PFSK-1 (cell line): ENCODE measurements at regions not wholly inside any gene's neighbourhood (a gene's known extent, or its start where the extent isn't known, plus 50 kb on each side); places are given as distances from the start of the nearest gene placed in this dataset.

Experiments used
- FOXP2 ChIP-seq: optimal IDR thresholded peaks from 2 replicates; pipeline ENCODE3; 2011; ENCODE audit warnings: borderline replicate concordance, control low read depth, inconsistent platforms; ENCODE audit not compliant: insufficient read depth; ENCODE audit errors: extremely low read length, extremely low read depth
- TF ChIP-seq, protein P1 (sequence below), 2 experiments: IDR thresholded peaks; 2 replicates each; pipeline versions ENCODE4 v1.6.1 to v1.8.0; 2011 to 2012; ENCODE audit warnings: low read depth in 2 of 2, low read length in 2 of 2, control low read depth in 1 of 2, inconsistent platforms in 1 of 2, mild to moderate bottlenecking in 1 of 2, moderate library complexity in 1 of 2; ENCODE audit not compliant: insufficient read depth in 1 of 2

DNA sequence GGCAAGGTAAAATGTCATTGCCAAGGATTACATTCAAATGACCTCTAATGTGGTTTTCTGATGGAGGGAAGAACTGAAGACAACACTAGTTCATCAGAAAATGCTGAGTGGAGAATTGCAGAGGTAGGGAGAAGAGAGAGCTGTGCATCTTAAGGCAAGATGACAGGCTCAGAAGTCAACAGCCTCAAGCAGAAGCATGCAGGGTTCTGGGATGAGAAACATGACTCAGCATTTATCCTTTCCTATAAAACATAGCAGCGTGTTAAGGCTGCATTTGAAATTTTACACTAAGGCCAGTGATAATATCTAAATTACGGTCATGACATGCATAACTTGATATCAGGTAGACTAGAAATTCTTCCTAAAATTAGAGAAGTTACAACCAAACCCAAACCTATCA lies 53.7 kb upstream of the DYRK2 start:
- no peak for TF ChIP-seq FOXP2
- TF ChIP-seq, protein P1, sequence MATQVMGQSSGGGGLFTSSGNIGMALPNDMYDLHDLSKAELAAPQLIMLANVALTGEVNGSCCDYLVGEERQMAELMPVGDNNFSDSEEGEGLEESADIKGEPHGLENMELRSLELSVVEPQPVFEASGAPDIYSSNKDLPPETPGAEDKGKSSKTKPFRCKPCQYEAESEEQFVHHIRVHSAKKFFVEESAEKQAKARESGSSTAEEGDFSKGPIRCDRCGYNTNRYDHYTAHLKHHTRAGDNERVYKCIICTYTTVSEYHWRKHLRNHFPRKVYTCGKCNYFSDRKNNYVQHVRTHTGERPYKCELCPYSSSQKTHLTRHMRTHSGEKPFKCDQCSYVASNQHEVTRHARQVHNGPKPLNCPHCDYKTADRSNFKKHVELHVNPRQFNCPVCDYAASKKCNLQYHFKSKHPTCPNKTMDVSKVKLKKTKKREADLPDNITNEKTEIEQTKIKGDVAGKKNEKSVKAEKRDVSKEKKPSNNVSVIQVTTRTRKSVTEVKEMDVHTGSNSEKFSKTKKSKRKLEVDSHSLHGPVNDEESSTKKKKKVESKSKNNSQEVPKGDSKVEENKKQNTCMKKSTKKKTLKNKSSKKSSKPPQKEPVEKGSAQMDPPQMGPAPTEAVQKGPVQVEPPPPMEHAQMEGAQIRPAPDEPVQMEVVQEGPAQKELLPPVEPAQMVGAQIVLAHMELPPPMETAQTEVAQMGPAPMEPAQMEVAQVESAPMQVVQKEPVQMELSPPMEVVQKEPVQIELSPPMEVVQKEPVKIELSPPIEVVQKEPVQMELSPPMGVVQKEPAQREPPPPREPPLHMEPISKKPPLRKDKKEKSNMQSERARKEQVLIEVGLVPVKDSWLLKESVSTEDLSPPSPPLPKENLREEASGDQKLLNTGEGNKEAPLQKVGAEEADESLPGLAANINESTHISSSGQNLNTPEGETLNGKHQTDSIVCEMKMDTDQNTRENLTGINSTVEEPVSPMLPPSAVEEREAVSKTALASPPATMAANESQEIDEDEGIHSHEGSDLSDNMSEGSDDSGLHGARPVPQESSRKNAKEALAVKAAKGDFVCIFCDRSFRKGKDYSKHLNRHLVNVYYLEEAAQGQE (IDR thresholded peaks at IDR 0.05; ENCODE audit: insufficient read depth in 1 of 2, low read depth in 2 of 2, low read length in 2 of 2) = no peak
